ENCODE measurements at regions not wholly inside any gene's neighbourhood (a gene's known extent, or its start where the extent isn't known, plus 50 kb on each side); places are given as distances from the start of the nearest gene placed in this dataset.

GRCh38 chr3:30185872-30186271 is 420.5 kb upstream of the TGFBR2 start:
- intact Hi-C loops (cut with micrococcal nuclease), result no loop called here
- Mint-ChIP-seq H3K36me3 (no peaks in the 10 kb centered on the region), H3K4me3 (no peak overlapping the region), H3K4me1 (peaks cover 10% of the 10 kb centered on the region), H3K27me3 (ENCODE audit: low read depth in 3 of 3) (peaks cover 0 to 3% (median 0%) of the 10 kb centered on the region in 3 donors), H3K9me3 (peaks cover 0 to 1% (median 0%) of the 10 kb centered on the region in 7 donors), H3K27ac (no peak overlapping the region)
- DNase-seq, result no peak
- Histone ChIP-seq H3K79me2 (ENCODE audit: insufficient read depth, low read length) (no peaks in the 10 kb centered on the region), H4K20me1 (ENCODE audit: insufficient read depth, low read length) (no peaks in the 10 kb centered on the region), H3K4me3 (replicated peaks in 1 of 3; ENCODE audit: low read depth in 2 of 3, low read length in 3 of 3) (no peak overlapping the region), H3K9ac (ENCODE audit: insufficient read depth, low read length, poor library complexity, severe bottlenecking) (no peak overlapping the region), H3K27ac (ENCODE audit: low read depth in 1 of 2, low read length in 2 of 2) (no peak overlapping the region), H3K9me3 (replicated peaks in 1 of 2; ENCODE audit: control insufficient read depth in 1 of 2, insufficient read depth in 1 of 2, low read length in 2 of 2) (no peaks in the 10 kb centered on the region), H3K4me2 (replicated peaks; ENCODE audit: extremely low read depth, low read length, poor library complexity, severe bottlenecking) (no peak overlapping the region), H2AFZ (ENCODE audit: insufficient read depth, low read depth, low read length, poor library complexity, severe bottlenecking) (no peak overlapping the region), H3K4me1 (ENCODE audit: control insufficient read depth in 1 of 2, insufficient read depth in 2 of 2, low read length in 2 of 2) (peaks cover 4% of the 10 kb centered on the region in 2 donors), H3K27me3 (ENCODE audit: control insufficient read depth in 2 of 2, insufficient read depth in 2 of 2, low read length in 2 of 2) (no peaks in the 10 kb centered on the region), H3K36me3 (replicated peaks in 1 of 2; ENCODE audit: control insufficient read depth in 1 of 2, insufficient read depth in 2 of 2, low read length in 2 of 2) (no peaks in the 10 kb centered on the region)
- no peak for TF ChIP-seq CTCF (IDR thresholded peaks at IDR 0.05)

GRCh38 chr3:30186741-30187219 is 419.6 kb upstream of the TGFBR2 start:
- no peak overlapping the region for H3K27ac ChIP-seq (ENCODE audit: low read depth in 1 of 2, low read length in 2 of 2)
- no peaks in the 10 kb centered on the region for H3K9me3 ChIP-seq (replicated peaks in 1 of 2; ENCODE audit: control insufficient read depth in 1 of 2, insufficient read depth in 1 of 2, low read length in 2 of 2)
- Mint-ChIP-seq H3K27ac (no peak overlapping the region), H3K4me1 (peaks cover 5% of the 10 kb centered on the region), H3K9me3 (peaks cover 0 to 1% (median 0%) of the 10 kb centered on the region in 7 donors), H3K36me3 (no peaks in the 10 kb centered on the region), H3K4me3 (no peak overlapping the region), H3K27me3 (ENCODE audit: low read depth in 3 of 3) (peaks cover 0 to 3% (median 0%) of the 10 kb centered on the region in 3 donors)
- H2AFZ ChIP-seq (ENCODE audit: insufficient read depth, low read depth, low read length, poor library complexity, severe bottlenecking), result no peak overlapping the region
- intact Hi-C loops (cut with micrococcal nuclease), result no loop called here
- TF ChIP-seq CTCF (IDR thresholded peaks at IDR 0.05), result no peak
- no peak overlapping the region for H3K4me2 ChIP-seq (replicated peaks; ENCODE audit: extremely low read depth, low read length, poor library complexity, severe bottlenecking)
- H3K27me3 ChIP-seq (ENCODE audit: control insufficient read depth in 2 of 2, insufficient read depth in 2 of 2, low read length in 2 of 2), result no peaks in the 10 kb centered on the region
- H3K36me3 ChIP-seq (replicated peaks in 1 of 2; ENCODE audit: control insufficient read depth in 1 of 2, insufficient read depth in 2 of 2, low read length in 2 of 2), result no peaks in the 10 kb centered on the region
- 87% methylated on average over 2 of the region's 3 CpGs for WGBS (ENCODE audit: insufficient coverage)
- no peaks in the 10 kb centered on the region for H3K4me1 ChIP-seq (ENCODE audit: control insufficient read depth in 1 of 2, insufficient read depth in 2 of 2, low read length in 2 of 2)
- no peak for DNase-seq
- no peaks in the 10 kb centered on the region for H4K20me1 ChIP-seq (ENCODE audit: insufficient read depth, low read length)
- H3K4me3 ChIP-seq (replicated peaks in 1 of 3; ENCODE audit: low read depth in 2 of 3, low read length in 3 of 3), result no peak overlapping the region
- no peak overlapping the region for H3K9ac ChIP-seq (ENCODE audit: insufficient read depth, low read length, poor library complexity, severe bottlenecking)
- H3K79me2 ChIP-seq (ENCODE audit: insufficient read depth, low read length), result no peaks in the 10 kb centered on the region

Measured in CD14-positive monocyte (primary cell).